ENCODE measurements at regions not wholly inside any gene's neighbourhood (a gene's known extent, or its start where the extent isn't known, plus 50 kb on each side); places are given as distances from the start of the nearest gene placed in this dataset.

DNA sequence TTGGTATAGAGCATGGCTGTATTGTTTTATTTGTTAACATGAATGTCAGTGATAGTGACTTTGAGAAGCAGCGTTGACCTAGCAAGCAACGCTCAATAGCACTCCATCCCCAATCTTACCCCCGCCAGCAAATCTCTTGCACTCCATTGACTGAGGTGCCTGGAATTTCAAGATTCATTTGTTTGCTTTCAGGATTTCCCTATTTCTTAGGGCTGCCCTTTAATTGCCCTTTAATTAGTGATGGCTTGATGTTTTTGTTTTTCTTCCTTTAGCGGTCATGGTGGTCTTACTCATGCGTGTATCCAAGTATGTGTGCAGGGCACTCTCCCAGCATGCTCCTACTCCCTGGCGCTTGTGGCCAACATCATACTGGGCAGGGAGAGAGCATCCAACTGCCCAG, 216.8 kb upstream of the TBL1XR1 start:
- TF ChIP-seq, protein P1, sequence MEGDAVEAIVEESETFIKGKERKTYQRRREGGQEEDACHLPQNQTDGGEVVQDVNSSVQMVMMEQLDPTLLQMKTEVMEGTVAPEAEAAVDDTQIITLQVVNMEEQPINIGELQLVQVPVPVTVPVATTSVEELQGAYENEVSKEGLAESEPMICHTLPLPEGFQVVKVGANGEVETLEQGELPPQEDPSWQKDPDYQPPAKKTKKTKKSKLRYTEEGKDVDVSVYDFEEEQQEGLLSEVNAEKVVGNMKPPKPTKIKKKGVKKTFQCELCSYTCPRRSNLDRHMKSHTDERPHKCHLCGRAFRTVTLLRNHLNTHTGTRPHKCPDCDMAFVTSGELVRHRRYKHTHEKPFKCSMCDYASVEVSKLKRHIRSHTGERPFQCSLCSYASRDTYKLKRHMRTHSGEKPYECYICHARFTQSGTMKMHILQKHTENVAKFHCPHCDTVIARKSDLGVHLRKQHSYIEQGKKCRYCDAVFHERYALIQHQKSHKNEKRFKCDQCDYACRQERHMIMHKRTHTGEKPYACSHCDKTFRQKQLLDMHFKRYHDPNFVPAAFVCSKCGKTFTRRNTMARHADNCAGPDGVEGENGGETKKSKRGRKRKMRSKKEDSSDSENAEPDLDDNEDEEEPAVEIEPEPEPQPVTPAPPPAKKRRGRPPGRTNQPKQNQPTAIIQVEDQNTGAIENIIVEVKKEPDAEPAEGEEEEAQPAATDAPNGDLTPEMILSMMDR (IDR thresholded peaks at IDR 0.05; ENCODE audit: unreplicated experiment in 3 of 3): no peak
- peaks cover 13% of the 10 kb centered on the region for H3K4me1 Mint-ChIP-seq
- peaks cover 4% of the 10 kb centered on the region for H3K36me3 Mint-ChIP-seq (ENCODE audit: low read depth)
- no peak overlapping the region for H3K4me3 Mint-ChIP-seq
- H3K27ac Mint-ChIP-seq: no peak overlapping the region
- H3K9me3 Mint-ChIP-seq: peaks cover 2% of the 10 kb centered on the region
- no peaks in the 10 kb centered on the region for H3K27me3 Mint-ChIP-seq (ENCODE audit: low read depth)

DNA sequence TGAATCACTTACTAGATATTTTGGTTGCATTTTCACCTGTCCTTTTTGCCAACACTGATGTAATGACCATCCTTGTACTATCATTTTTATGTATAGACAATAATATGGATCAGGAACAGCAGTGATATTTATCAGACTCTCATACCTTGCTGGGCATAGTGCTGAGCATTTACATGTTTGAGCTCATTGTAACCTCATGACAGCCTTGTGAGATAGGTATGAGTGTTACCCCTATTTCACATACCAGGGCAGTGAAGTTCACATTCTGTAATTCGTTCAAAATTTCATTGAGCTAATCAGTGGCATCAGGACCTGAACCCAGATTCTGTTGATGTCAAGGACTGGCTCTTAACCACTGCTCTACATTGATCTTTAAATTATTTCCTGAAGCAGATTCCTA, 221.5 kb upstream of the TBL1XR1 start:
- peaks cover 43% of the 10 kb centered on the region for H3K4me1 Mint-ChIP-seq
- TF ChIP-seq, protein P1 (IDR thresholded peaks at IDR 0.05; ENCODE audit: unreplicated experiment in 3 of 3): no peak
- no peaks in the 10 kb centered on the region for H3K27me3 Mint-ChIP-seq (ENCODE audit: low read depth)
- H3K4me3 Mint-ChIP-seq: no peak overlapping the region
- H3K36me3 Mint-ChIP-seq (ENCODE audit: low read depth): peaks cover 4% of the 10 kb centered on the region
- H3K27ac Mint-ChIP-seq: no peak overlapping the region
- H3K9me3 Mint-ChIP-seq: no peaks in the 10 kb centered on the region

DNA sequence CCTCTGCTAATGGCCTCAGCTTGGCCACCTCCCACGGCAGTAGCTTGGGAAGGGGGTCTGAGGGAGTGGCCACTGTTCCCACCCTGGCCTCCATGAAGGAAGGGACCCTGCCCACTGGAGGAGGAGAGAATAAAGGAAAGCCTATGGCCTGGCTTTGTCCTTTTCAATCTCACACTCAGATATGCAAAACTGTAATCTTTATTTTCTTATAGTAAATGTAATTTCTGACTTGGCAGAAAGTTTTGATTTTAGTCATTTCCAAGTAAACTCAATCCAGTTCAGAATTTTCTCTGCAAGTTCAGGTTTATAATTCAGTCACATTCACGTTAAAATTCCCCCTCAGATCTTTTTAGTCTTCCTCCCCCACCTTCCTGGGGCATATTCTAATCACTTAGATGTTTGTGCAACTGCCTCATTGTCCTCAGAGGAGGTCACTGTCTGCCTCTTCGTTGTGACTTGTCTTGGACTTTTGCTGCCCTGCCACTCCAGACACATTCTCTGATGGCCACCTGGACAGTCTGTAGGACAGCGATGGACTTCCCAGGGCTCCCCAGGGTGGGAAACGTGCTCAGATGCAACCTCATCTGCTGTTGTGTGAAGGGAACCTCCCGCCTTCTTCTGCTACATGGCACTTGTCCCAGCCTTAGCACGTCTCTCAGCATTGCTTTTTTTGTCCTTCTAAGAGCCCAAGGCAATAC, 222.8 kb upstream of the TBL1XR1 start:
- H3K9me3 Mint-ChIP-seq: no peaks in the 10 kb centered on the region
- peaks cover 3% of the 10 kb centered on the region for H3K27me3 Mint-ChIP-seq (ENCODE audit: low read depth)
- TF ChIP-seq, protein P1 (IDR thresholded peaks at IDR 0.05; ENCODE audit: unreplicated experiment in 3 of 3): no peak
- H3K4me3 Mint-ChIP-seq: peak overlapping the region in 2 of 3 experiments; percentile 22 to 55
- peak overlapping the region; percentile 31 to 84 (median 78) for H3K27ac Mint-ChIP-seq
- H3K36me3 Mint-ChIP-seq (ENCODE audit: low read depth): no peaks in the 10 kb centered on the region
- peaks cover 56% of the 10 kb centered on the region for H3K4me1 Mint-ChIP-seq

DNA sequence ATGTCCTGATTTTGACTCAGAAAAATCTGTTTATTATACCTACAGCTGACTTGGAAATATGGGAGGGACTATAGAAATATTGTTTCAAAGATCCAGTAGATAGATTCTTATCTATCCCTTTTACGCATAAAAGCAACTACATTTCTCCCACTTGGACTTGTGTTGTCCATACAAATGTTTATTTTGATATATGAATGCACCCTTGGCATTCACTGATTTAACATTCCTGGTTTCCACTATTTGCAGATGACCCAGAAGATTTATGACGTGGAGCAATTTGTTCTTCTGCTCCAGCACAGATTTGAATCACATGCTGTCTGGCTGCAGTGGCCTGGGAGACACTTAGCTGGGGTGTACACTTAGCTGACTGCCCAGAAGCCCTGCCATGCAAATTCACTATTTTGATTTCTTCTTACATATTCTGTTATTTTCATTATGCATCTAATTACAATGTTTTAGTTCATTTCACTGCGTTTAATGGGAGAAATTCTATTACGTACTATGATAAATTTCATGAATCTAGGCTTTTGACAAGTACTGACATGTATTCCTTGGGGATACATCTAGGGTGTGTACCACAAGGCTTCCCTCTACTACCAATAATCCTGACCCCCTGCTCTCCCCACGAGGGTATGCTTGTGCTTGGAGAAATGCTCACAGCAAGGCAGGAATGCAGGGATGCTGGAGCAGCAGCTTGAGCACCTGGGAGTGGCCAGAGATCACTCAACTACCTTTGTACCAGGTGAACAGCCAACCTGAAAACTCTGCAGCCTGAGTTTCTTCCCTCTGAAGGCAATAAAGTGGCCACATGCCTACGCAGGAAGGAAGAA, 223.6 kb upstream of the TBL1XR1 start:
- H3K9me3 Mint-ChIP-seq: no peaks in the 10 kb centered on the region
- peak overlapping the region in 1 of 3 experiments; percentile 22 for H3K4me3 Mint-ChIP-seq
- H3K27ac Mint-ChIP-seq: peak overlapping the region; percentile 31 to 84 (median 78)
- H3K27me3 Mint-ChIP-seq (ENCODE audit: low read depth): peaks cover 3% of the 10 kb centered on the region
- TF ChIP-seq, protein P1 (IDR thresholded peaks at IDR 0.05; ENCODE audit: unreplicated experiment in 3 of 3): no peak
- H3K36me3 Mint-ChIP-seq (ENCODE audit: low read depth): no peaks in the 10 kb centered on the region
- peaks cover 61% of the 10 kb centered on the region for H3K4me1 Mint-ChIP-seq

DNA sequence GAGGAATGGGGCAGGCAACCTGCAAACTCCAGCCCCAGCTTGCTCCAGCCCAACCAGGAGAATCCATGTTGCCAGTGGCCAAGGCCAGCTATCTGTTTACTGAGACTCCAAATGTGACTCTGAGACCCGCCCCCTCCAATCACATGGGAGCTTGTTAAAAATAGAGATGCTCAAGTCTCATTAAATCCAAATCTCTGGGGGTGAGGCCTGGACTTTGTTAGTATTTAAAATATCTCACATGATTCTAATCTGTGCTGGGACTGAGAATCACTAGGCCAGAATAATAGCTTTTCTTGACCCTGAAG, 224.2 kb upstream of the TBL1XR1 start:
- H3K4me1 Mint-ChIP-seq: peaks cover 66% of the 10 kb centered on the region
- peaks cover 1% of the 10 kb centered on the region for H3K9me3 Mint-ChIP-seq
- peak overlapping the region in 1 of 3 experiments; percentile 6 for H3K27ac Mint-ChIP-seq
- H3K36me3 Mint-ChIP-seq (ENCODE audit: low read depth): no peaks in the 10 kb centered on the region
- TF ChIP-seq, protein P1 (IDR thresholded peaks at IDR 0.05; ENCODE audit: unreplicated experiment in 3 of 3): no peak
- peaks cover 3% of the 10 kb centered on the region for H3K27me3 Mint-ChIP-seq (ENCODE audit: low read depth)
- no peak overlapping the region for H3K4me3 Mint-ChIP-seq

Data from nephron (organoid).